ENCODE measurements at regions not wholly inside any gene's neighbourhood (a gene's known extent, or its start where the extent isn't known, plus 50 kb on each side); places are given as distances from the start of the nearest gene placed in this dataset.

- no peak for DNase-seq (ENCODE audit: insufficient read length, low spot score)
- FAIRE-seq: no peak
- no peak for TF ChIP-seq CTCF (IDR thresholded peaks at IDR 0.05; ENCODE audit: insufficient read depth, missing control alignments)
These were observed 467.7 kb downstream of the EPHA4 start for GRCh38 chr2:221104361-221104811.

GRCh38 chr2:221106241-221106640, 465.9 kb downstream of the EPHA4 start:
- FAIRE-seq (no peak), DNase-seq (ENCODE audit: insufficient read length, low spot score) (no peak)
- no peak for TF ChIP-seq CTCF (IDR thresholded peaks at IDR 0.05; ENCODE audit: insufficient read depth, missing control alignments)

- DNase-seq (ENCODE audit: insufficient read length, low spot score): no peak
- FAIRE-seq: no peak
- TF ChIP-seq CTCF (IDR thresholded peaks at IDR 0.05; ENCODE audit: insufficient read depth, missing control alignments): no peak
These were observed 464.7 kb downstream of the EPHA4 start for GRCh38 chr2:221107424-221107823.

- DNase-seq (ENCODE audit: insufficient read length, low spot score): no peak
- FAIRE-seq: no peak
- TF ChIP-seq CTCF (IDR thresholded peaks at IDR 0.05; ENCODE audit: insufficient read depth, missing control alignments): no peak
These were observed 462.6 kb downstream of the EPHA4 start for GRCh38 chr2:221109552-221109951.

- DNase-seq (ENCODE audit: insufficient read length, low spot score) (no peak), FAIRE-seq (no peak)
- no peak for TF ChIP-seq CTCF (IDR thresholded peaks at IDR 0.05; ENCODE audit: insufficient read depth, missing control alignments)
These were observed 460.4 kb downstream of the EPHA4 start for GRCh38 chr2:221111739-221112138.

GRCh38 chr2:221112744-221113143, 459.4 kb downstream of the EPHA4 start:
- FAIRE-seq (no peak), DNase-seq (ENCODE audit: insufficient read length, low spot score) (no peak)
- TF ChIP-seq CTCF (IDR thresholded peaks at IDR 0.05; ENCODE audit: insufficient read depth, missing control alignments): no peak

GRCh38 chr2:221115944-221116343, 456.2 kb downstream of the EPHA4 start:
- FAIRE-seq (no peak), DNase-seq (ENCODE audit: insufficient read length, low spot score) (no peak)
- no peak for TF ChIP-seq CTCF (IDR thresholded peaks at IDR 0.05; ENCODE audit: insufficient read depth, missing control alignments)
